Activated naive CD8-positive, alpha-beta T cell treated with anti-CD3 and anti-CD28 coated beads, Interleukin-2, amount 10 ng/mL, durations not matched to agents 7 days and 5 days (primary cell): ENCODE measurements at regions not wholly inside any gene's neighbourhood (a gene's known extent, or its start where the extent isn't known, plus 50 kb on each side); places are given as distances from the start of the nearest gene placed in this dataset.
"Not testable (repeated sequence)": the region's sequence is repeated elsewhere in the genome, so short reads cannot be mapped to it uniquely, and the experiment has no call there.

Source experiments
- ATAC-seq: fragments of 150-1000 bp; cut with Tn5 transposase; one replicate; pipeline ENCODE4 v1.10.0; 2021; ENCODE audit warnings: low read depth, moderate library complexity
- POLR2A ChIA-PET: fragments of 350-600 bp; sonication (Branson Sonifier 250); formaldehyde crosslinking; loops from one replicate; lab custom pipeline; 2021; ENCODE audit warnings: antibody characterized with exemption; lab: Charles Lee
- DNase-seq: peaks from one replicate; pipeline ENCODE4 v3.0.0; 2021
- H3K27ac Mint-ChIP-seq: one replicate; pipeline ENCODE4 v1.8.0; 2022; ENCODE audit warnings: mild to moderate bottlenecking, mixed read lengths
- H3K27me3 Mint-ChIP-seq: one replicate; pipeline ENCODE4 v1.8.0; 2022; ENCODE audit warnings: mild to moderate bottlenecking, moderate library complexity, mixed read lengths
- H3K36me3 Mint-ChIP-seq: one replicate; pipeline ENCODE4 v1.8.0; 2021; ENCODE audit warnings: mild to moderate bottlenecking, mixed read lengths
- H3K4me1 Mint-ChIP-seq: one replicate; pipeline ENCODE4 v1.8.0; 2021; ENCODE audit warnings: mixed read lengths
- H3K4me3 Mint-ChIP-seq: one replicate; pipeline ENCODE4 v1.8.0; 2022; ENCODE audit warnings: mild to moderate bottlenecking, moderate library complexity, mixed read lengths
- H3K9me3 Mint-ChIP-seq: one replicate; pipeline ENCODE4 v1.8.0; 2021; ENCODE audit warnings: mixed read lengths

DNA sequence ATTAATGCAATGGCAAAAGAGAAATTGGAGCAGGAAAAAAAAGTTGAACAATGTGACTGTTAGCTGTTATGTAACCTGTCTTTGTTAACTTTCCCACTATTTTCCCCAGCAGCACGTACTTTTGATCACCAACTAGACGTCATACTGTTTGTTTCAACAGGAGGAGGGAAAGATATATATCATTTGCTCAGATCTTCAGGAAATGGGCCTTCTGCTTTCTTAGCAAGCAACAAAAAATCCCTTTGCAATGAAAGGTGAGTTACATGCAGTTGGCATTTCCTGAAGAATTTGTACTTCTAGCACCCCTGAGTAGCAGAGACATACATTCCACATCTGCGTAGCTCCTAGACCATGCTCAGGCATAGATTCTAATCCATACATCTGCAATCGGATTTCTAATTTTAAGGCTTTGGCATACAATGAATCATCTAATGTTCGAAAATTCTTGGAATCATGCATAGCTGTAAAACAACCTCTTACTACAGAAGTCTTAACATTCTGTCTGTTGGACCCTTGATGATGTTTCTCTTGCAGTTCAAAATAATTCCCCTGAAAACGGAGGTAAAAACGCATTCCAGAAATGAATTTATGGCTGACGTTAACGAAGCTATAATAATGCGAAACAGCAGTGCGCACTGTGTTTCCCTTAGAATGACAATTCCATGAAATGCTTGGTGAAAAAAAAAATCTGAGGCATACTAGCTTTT, 286.9 kb upstream of the MGMT start:
- no peaks in the 10 kb centered on the region for H3K36me3 Mint-ChIP-seq
- peaks cover 1% of the 10 kb centered on the region for H3K9me3 Mint-ChIP-seq
- no peak for ATAC-seq
- POLR2A ChIA-PET = no interaction called here
- no peak overlapping the region for H3K27ac Mint-ChIP-seq
- no peak for DNase-seq
- H3K27me3 Mint-ChIP-seq = peaks cover 9% of the 10 kb centered on the region
- no peak overlapping the region for H3K4me3 Mint-ChIP-seq
- peaks cover under 1% of the 10 kb centered on the region for H3K4me1 Mint-ChIP-seq

DNA sequence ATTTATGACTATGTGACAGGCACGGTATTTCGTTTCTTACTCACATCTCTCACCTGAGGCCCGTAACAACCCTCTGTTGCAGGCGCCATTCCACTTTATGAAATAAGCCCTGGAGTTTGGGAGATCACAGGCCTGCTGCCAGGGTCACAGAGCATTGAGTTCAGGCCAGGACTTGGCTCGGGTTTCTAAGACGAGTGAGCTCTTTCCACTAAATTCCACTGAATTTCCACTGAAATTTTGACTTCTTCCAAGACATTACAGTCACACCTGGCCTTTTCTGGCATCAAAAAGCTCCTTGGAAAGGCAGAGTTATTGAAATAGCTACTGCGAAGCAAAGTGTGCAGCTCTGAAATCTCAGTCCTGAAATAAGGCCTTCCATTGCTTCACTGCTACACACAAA, 282.8 kb upstream of the MGMT start:
- ATAC-seq = no peak
- Mint-ChIP-seq H3K9me3 (peaks cover 11% of the 10 kb centered on the region), H3K27me3 (peaks cover 11% of the 10 kb centered on the region), H3K4me3 (no peak overlapping the region), H3K4me1 (peaks cover 2% of the 10 kb centered on the region), H3K36me3 (peaks cover 8% of the 10 kb centered on the region), H3K27ac (no peak overlapping the region)
- POLR2A ChIA-PET = no interaction called here
- DNase-seq = no peak

DNA sequence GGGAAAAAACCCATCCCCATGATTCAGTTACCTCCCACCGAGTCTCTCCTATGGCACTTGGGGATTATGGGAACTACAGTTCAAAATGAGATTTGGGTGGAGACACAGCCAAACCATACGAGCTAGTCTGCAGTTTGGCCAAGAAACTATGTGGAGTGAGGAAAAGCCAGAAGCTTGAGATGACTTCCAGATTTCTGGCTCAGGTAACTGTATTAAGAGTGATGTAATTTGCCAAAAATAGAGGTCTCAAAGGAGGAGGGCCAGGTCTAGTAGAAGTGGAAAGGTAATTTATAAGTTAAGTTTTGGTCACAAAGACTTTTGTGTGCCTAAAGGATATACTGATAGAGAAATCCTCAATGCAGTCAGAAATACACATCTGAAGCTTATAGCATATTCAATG, 279.7 kb upstream of the MGMT start:
- no peak for ATAC-seq
- H3K27ac Mint-ChIP-seq = no peak overlapping the region
- peaks cover 9% of the 10 kb centered on the region for H3K9me3 Mint-ChIP-seq
- peaks cover 8% of the 10 kb centered on the region for H3K36me3 Mint-ChIP-seq
- peaks cover 22% of the 10 kb centered on the region for H3K27me3 Mint-ChIP-seq
- H3K4me1 Mint-ChIP-seq = peaks cover 2% of the 10 kb centered on the region
- DNase-seq = no peak
- H3K4me3 Mint-ChIP-seq = no peak overlapping the region
- POLR2A ChIA-PET = no interaction called here

DNA sequence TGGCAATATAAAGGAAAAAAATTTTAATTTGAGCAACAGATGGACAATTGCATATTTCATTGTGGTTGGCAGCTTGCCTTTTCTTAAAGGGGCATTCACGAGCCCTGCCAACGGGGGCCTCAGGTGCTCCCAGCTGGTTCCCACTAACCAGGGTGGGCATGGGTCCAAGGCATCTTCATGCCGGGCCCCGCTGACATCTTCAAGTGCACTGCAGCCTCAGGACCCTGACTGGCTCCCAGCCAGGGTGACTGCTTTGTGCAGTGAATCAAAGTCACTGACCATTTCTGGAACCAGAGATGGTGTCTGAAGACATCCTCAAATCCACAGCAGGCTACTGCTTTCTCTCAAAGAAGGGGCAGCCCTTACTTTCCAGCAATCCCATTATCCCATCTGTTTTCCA, 275.2 kb upstream of the MGMT start:
- Mint-ChIP-seq H3K4me1 (peaks cover 13% of the 10 kb centered on the region), H3K36me3 (peaks cover 5% of the 10 kb centered on the region), H3K9me3 (peaks cover 6% of the 10 kb centered on the region), H3K27ac (no peak overlapping the region), H3K27me3 (peaks cover 30% of the 10 kb centered on the region), H3K4me3 (no peak overlapping the region)
- no peak for DNase-seq
- no peak for ATAC-seq
- POLR2A ChIA-PET = no interaction called here

DNA sequence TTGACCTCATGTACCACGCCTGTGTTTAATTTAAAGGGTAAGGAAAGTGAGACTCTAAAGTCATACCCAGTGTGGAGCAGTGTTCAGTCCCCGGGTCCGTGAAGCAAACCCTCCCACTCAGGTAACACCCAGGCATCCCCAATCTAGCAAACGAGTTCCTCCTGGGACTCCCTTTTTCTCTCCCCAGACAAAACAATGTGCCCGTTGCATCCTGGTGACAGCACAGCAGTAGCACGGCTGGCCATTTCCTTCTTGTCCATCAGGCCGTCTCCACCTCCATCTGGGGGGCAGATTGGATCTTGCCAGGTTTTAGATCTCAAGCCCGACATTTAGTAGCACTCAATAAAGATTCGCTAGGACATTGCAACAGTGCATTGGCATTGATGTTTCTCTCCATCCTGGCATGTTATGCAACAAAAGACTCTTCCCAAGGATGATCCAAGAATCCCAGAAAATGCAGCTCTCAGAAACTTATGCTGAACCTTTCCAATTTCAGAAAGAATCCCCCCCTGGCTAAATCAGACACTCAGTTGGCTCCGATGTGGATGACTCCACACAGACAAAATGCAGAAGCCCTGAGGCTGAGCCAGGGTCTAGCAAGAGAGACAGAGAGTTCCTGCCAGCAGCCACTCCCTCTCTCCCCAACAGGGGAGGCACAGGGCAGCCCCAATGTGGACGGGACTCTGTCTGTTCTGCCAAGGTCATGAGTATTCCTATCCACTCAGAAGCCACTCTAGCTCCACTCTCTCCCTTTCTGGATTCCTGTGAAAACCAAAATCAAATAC, 274.5 kb upstream of the MGMT start:
- POLR2A ChIA-PET = interaction anchor here (1.1 kb wide), 1 partner anchor 156 kb away, joined by 3 read pairs; no protein-coding TSS in a partner anchor
- H3K4me1 Mint-ChIP-seq = peaks cover 17% of the 10 kb centered on the region

DNA sequence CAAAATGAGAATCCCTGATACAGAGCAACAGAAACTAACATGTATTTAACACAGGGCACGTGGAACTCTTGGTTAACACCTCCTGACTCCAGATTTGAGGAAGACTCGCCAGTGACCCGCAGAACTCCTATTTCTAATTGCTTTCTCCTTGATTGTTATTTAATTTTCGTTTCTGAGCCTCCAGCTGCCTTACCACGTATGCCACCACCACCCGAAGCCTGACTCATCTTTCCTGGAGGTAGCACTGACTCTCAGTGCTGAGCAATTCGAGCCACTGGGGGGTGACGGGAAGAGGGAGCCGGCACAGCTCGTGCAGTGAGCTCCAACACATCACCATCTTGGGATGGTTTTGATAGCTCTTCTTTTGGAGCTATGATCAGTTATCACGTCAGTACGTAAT, 273.9 kb upstream of the MGMT start:
- no peak for DNase-seq

More for the DNA sequence above, 274.5 kb upstream of the MGMT start:
- Mint-ChIP-seq H3K36me3 (peaks cover 2% of the 10 kb centered on the region), H3K27ac (no peak overlapping the region), H3K4me3 (no peak overlapping the region), H3K27me3 (peaks cover 30% of the 10 kb centered on the region), H3K9me3 (no peaks in the 10 kb centered on the region)
- DNase-seq (no peak), ATAC-seq (no peak)

DNA sequence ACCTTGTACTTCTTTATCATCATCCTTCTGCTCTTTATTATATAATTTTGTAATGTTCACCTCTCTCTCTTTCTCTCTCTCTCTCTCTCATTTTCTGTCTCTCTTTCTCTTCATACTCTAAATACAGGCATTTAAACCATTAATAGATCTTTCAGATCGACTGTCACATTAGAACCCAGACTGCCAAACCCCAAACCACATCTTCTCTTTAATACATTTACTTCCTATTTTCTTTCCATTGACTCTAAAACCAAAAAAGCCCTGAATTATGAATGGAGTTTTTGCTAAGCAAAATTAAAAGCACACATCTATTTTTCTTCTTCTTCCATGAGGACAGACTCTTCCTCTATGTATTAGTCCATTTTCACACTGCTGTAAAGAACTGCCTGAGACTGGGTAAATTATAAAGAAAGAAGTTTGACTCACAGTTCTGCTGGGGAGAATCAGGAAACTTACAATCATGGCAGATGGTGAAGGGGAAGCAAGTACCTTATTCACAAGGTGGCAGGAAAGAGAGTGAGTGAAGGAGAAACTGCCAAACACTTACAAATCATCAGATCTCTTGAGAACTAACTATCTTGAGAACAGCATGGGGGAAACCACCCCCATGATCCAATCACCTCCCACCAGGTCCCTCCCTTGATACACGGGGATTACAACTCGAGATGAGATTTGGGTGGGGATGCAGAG, 272.7 kb upstream of the MGMT start:
- Mint-ChIP-seq H3K27ac (no peak overlapping the region), H3K36me3 (no peaks in the 10 kb centered on the region), H3K27me3 (peaks cover 20% of the 10 kb centered on the region), H3K4me3 (no peak overlapping the region), H3K4me1 (peaks cover 19% of the 10 kb centered on the region), H3K9me3 (no peaks in the 10 kb centered on the region)
- no peak for DNase-seq
- POLR2A ChIA-PET = no interaction called here
- no peak for ATAC-seq

More for the DNA sequence above, 273.9 kb upstream of the MGMT start:
- H3K4me3 Mint-ChIP-seq = no peak overlapping the region
- H3K27me3 Mint-ChIP-seq = peaks cover 27% of the 10 kb centered on the region
- ATAC-seq = peak; percentile 75
- POLR2A ChIA-PET = interaction anchor here (1.1 kb wide), 1 partner anchor 157 kb away, joined by 3 read pairs; no protein-coding TSS in a partner anchor
- H3K36me3 Mint-ChIP-seq = no peaks in the 10 kb centered on the region
- H3K9me3 Mint-ChIP-seq = no peaks in the 10 kb centered on the region
- peaks cover 19% of the 10 kb centered on the region for H3K4me1 Mint-ChIP-seq
- no peak overlapping the region for H3K27ac Mint-ChIP-seq

DNA sequence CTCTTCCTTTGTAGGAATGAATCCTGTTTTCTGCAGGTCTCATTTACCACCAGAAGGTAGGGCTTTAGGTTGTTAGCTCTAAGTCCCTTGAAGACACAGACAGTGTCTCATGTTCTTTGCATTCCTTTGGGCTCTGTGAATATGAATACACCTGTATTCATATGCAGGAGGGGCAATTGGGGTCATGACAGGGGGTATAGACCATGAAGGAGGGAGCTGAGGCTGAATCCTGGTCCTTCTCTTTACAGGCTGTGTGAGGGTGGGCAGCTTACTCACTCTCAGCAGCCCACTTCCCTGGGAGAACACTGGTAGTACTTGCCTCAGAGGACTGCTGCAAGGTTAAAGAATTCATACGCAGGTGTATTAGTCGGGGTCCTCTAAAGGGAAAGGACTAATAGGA, 267.2 kb upstream of the MGMT start:
- Mint-ChIP-seq H3K27me3 (peaks cover 6% of the 10 kb centered on the region), H3K9me3 (peaks cover 1% of the 10 kb centered on the region), H3K27ac (no peak overlapping the region), H3K4me1 (peaks cover 6% of the 10 kb centered on the region), H3K36me3 (no peaks in the 10 kb centered on the region), H3K4me3 (no peak overlapping the region)
- no peak for ATAC-seq
- POLR2A ChIA-PET = no interaction called here
- no peak for DNase-seq

DNA sequence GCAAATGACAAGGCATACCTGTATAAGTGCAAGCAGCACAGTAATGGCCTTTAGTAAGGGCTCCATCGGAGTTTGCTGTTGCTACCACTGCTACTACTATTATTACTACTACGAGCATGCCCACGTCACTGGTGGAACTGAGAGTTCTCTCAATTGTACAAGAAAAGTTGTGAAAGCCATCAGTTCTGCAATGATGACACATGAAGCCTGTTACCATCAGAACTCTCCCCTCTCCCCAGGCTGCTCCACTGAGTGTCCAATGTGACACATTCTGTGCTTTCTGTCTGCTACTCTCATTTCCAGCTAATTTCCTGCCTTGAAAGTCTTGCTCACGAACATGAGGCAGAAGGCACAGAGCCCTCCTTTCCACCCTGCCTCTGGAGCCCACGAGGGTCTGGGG, 263.2 kb upstream of the MGMT start:
- POLR2A ChIA-PET = no interaction called here
- H3K9me3 Mint-ChIP-seq = peaks cover 1% of the 10 kb centered on the region
- ATAC-seq = no peak
- H3K4me3 Mint-ChIP-seq = no peak overlapping the region
- no peaks in the 10 kb centered on the region for H3K36me3 Mint-ChIP-seq
- H3K4me1 Mint-ChIP-seq = no peaks in the 10 kb centered on the region
- H3K27ac Mint-ChIP-seq = peak overlapping the region; percentile 5
- peaks cover 6% of the 10 kb centered on the region for H3K27me3 Mint-ChIP-seq
- DNase-seq = no peak

DNA sequence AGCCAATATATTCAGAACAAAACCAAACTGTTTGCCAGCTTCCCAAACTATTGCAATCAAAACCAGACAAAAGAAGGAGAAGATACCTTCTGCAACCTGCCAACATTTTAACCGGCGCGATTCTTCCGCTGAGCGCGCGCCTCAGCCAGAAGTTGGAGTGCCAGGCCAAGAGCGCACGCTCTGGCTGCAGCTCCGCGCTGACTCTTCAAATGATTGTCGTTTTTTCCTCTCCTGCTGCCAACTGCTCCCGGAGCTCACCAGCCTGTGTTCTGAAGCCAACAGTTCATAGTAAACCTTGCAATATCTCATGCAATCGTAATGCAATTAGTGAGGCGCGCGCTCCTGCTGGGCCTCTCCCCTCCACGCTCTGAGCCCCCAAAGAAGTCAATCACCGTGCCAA, 259.7 kb upstream of the MGMT start:
- POLR2A ChIA-PET = no interaction called here
- Mint-ChIP-seq H3K27me3 (peaks cover 6% of the 10 kb centered on the region), H3K4me1 (no peaks in the 10 kb centered on the region), H3K4me3 (no peak overlapping the region), H3K27ac (no peak overlapping the region), H3K36me3 (no peaks in the 10 kb centered on the region), H3K9me3 (peaks cover 1% of the 10 kb centered on the region)
- ATAC-seq = no peak
- DNase-seq = no peak

DNA sequence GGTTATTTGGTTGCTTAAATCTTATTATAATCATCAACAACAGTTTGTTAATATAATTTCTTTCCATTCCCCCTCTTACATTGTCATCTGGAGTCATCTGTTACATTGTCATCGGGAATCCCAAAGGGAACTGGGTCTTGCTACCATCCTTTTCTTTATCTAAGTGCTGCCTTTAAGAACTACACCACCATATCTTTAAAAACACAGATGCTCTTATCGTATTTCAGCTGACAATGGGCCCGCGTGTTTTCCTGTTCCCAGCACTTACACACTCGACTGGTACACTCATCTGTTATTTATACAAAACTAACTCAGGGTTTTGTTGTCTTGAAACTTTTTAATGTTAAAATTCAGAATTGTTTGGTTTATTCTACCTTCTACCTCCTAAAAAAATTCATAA, 256.2 kb upstream of the MGMT start:
- H3K36me3 Mint-ChIP-seq = no peaks in the 10 kb centered on the region
- ATAC-seq = no peak
- H3K27me3 Mint-ChIP-seq = peaks cover 7% of the 10 kb centered on the region
- no peak for DNase-seq
- peaks cover 1% of the 10 kb centered on the region for H3K9me3 Mint-ChIP-seq
- no peaks in the 10 kb centered on the region for H3K4me1 Mint-ChIP-seq
- POLR2A ChIA-PET = no interaction called here
- H3K27ac Mint-ChIP-seq = no peak overlapping the region
- no peak overlapping the region for H3K4me3 Mint-ChIP-seq

DNA sequence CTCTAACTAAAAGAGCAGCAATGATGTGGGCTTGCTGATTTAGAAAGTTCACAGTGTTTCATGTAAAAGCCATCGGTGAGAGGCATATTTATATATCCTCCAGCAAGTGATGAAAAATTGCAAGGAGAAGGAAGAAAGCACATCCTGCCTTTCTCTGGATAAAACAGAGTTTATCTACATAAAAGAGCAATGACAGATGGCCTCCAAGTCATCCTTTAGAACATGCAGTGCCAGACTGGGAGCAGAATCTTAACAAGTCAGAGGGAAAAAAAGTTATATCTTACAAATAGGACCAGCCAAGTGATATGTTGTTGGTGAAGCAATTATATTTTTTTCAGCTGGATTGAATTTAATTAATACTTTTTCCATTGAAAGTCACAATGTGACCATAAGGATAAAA, 253.8 kb upstream of the MGMT start:
- DNase-seq = no peak
- Mint-ChIP-seq H3K27ac (no peak overlapping the region), H3K9me3 (peaks cover 1% of the 10 kb centered on the region), H3K36me3 (no peaks in the 10 kb centered on the region), H3K4me1 (no peaks in the 10 kb centered on the region), H3K4me3 (no peak overlapping the region), H3K27me3 (peaks cover 7% of the 10 kb centered on the region)
- no peak for ATAC-seq
- POLR2A ChIA-PET = no interaction called here

DNA sequence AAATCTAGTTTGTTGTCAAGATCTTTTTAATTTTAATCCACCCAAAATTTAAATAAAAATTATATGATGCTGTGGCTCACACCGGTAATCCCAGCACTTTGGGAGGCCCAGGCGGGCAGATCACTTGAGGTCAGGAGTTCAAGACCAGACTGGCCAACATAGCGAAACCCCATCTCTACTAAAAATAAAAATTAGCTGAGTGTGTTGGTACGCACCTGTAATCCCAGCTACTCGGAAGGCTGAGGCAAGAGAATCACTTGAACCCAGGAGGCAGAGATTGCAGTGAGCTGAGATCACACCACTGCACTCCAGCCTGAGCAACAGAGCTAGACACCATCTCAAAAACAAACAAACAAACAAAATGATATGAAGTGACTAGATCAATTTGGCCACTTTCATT, 253.0 kb upstream of the MGMT start:
- ATAC-seq, H3K27me3 Mint-ChIP-seq, H3K36me3 Mint-ChIP-seq, H3K27ac Mint-ChIP-seq, H3K4me3 Mint-ChIP-seq, H3K9me3 Mint-ChIP-seq, DNase-seq, POLR2A ChIA-PET, H3K4me1 Mint-ChIP-seq: not testable (repeated sequence)
